ENCODE measurements at regions not wholly inside any gene's neighbourhood (a gene's known extent, or its start where the extent isn't known, plus 50 kb on each side); places are given as distances from the start of the nearest gene placed in this dataset.

- TF ChIP-seq REST (IDR thresholded peaks at IDR 0.05) (no peak), USF2 (IDR thresholded peaks at IDR 0.05) (no peak), BHLHE40 (IDR thresholded peaks at IDR 0.05; ENCODE audit: low read depth, low read length) (no peak), POLR2A (IDR thresholded peaks at IDR 0.05; ENCODE audit: low read length) (no peak), ELK1 (IDR thresholded peaks at IDR 0.05; ENCODE audit: low read depth, low read length) (no peak), CTCF (IDR thresholded peaks at IDR 0.05) (no peak), E2F6 (IDR thresholded peaks at IDR 0.05; ENCODE audit: borderline replicate concordance, low read depth) (no peak), ZFP36 (IDR thresholded peaks at IDR 0.05; ENCODE audit: borderline replicate concordance, partially characterized antibody) (no peak), CHD2 (IDR thresholded peaks at IDR 0.05; ENCODE audit: low read length, partially characterized antibody) (no peak), RAD21 (conservative IDR thresholded peaks at IDR 0.05 in 1 of 2, IDR thresholded peaks at IDR 0.05 in 1 of 2) (no peak), CBX2 (IDR thresholded peaks at IDR 0.05; ENCODE audit: borderline replicate concordance, low read depth) (no peak), EP300 (IDR thresholded peaks at IDR 0.05) (no peak), HMGXB4 (CRISPR knock-in tag; IDR thresholded peaks at IDR 0.05; ENCODE audit: borderline replicate concordance) (no peak)
Measured at GRCh38 chr2:37550190-37550589, 121.3 kb downstream of the CDC42EP3 start.

Data from A549 (cell line).